GM19395 (cell line): ENCODE measurements at regions not wholly inside any gene's neighbourhood (a gene's known extent, or its start where the extent isn't known, plus 50 kb on each side); places are given as distances from the start of the nearest gene placed in this dataset.

ENCODE experiments used
- ATAC-seq: cut with Tn5 transposase; IDR thresholded peaks from one replicate; pipeline ENCODE4 v1.9.1; 2021; ENCODE audit warnings: mild to moderate bottlenecking, moderate library complexity; ENCODE audit not compliant: unreplicated experiment

- ATAC-seq = no peak
These were observed 915.5 kb upstream of the LCORL start for GRCh38 chr4:18937080-18937479.

GRCh38 chr4:18935659-18936345, 914.2 kb upstream of the LCORL start:
- ATAC-seq = no peak

- no peak for ATAC-seq
These were observed 912.6 kb upstream of the LCORL start for GRCh38 chr4:18934197-18934596.

- ATAC-seq = no peak
These were observed 911.3 kb upstream of the LCORL start for GRCh38 chr4:18932730-18933339.

- no peak for ATAC-seq
These were observed 910.3 kb upstream of the LCORL start for GRCh38 chr4:18931643-18932377.

- ATAC-seq = no peak
These were observed 908.9 kb upstream of the LCORL start for GRCh38 chr4:18930487-18930886.

- no peak for ATAC-seq
These were observed 902.1 kb upstream of the LCORL start for GRCh38 chr4:18923496-18924161.

GRCh38 chr4:18917689-18918088, 896.1 kb upstream of the LCORL start:
- no peak for ATAC-seq

- ATAC-seq = no peak
These were observed 892.6 kb upstream of the LCORL start for GRCh38 chr4:18914182-18914581.

GRCh38 chr4:18894928-18895327, 873.4 kb upstream of the LCORL start:
- no peak for ATAC-seq

- ATAC-seq = no peak
These were observed 860.9 kb upstream of the LCORL start for GRCh38 chr4:18882468-18882867.

- ATAC-seq = no peak
These were observed 860.0 kb upstream of the LCORL start for GRCh38 chr4:18881556-18881955.

- no peak for ATAC-seq
These were observed 859.3 kb upstream of the LCORL start for GRCh38 chr4:18880871-18881270.

- no peak for ATAC-seq
These were observed 857.0 kb upstream of the LCORL start for GRCh38 chr4:18878561-18878960.

GRCh38 chr4:18869166-18869565, 847.6 kb upstream of the LCORL start:
- no peak for ATAC-seq

- ATAC-seq = no peak
These were observed 839.4 kb upstream of the LCORL start for GRCh38 chr4:18860836-18861530.

GRCh38 chr4:18859468-18859867, 837.9 kb upstream of the LCORL start:
- ATAC-seq = no peak

GRCh38 chr4:18858229-18858922, 836.8 kb upstream of the LCORL start:
- no peak for ATAC-seq

GRCh38 chr4:18850867-18851266, 829.3 kb upstream of the LCORL start:
- ATAC-seq = no peak

GRCh38 chr4:18847249-18847890, 825.8 kb upstream of the LCORL start:
- ATAC-seq = no peak
